ENCODE measurements at regions not wholly inside any gene's neighbourhood (a gene's known extent, or its start where the extent isn't known, plus 50 kb on each side); places are given as distances from the start of the nearest gene placed in this dataset.

DNA sequence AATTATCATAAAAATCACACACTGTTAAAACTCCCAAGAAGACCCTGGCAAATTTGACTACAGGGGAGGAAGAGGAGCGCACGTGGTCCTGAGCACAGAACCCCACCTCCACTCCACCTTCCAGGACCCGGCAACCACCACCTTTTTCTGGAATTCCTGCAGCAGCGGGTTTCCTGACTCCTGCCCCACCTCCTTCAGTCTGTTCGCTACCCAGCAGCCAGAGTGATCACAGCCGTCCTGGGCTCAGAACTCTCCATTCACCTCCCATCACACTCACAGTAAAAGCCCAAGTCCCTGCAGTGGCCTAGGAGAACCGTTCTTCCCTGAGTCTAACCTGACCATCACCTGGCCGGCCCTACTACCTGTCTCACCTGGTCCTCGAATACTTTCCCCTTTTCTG lies 107.4 kb upstream of the FAM204A start:
- H3K9me2 ChIP-seq (replicated peaks; ENCODE audit: insufficient read depth, low read length): no peaks in the 10 kb centered on the region
- no peak overlapping the region for H3K27ac ChIP-seq (ENCODE audit: low read depth, low read length)
- TF ChIP-seq, protein P1, sequence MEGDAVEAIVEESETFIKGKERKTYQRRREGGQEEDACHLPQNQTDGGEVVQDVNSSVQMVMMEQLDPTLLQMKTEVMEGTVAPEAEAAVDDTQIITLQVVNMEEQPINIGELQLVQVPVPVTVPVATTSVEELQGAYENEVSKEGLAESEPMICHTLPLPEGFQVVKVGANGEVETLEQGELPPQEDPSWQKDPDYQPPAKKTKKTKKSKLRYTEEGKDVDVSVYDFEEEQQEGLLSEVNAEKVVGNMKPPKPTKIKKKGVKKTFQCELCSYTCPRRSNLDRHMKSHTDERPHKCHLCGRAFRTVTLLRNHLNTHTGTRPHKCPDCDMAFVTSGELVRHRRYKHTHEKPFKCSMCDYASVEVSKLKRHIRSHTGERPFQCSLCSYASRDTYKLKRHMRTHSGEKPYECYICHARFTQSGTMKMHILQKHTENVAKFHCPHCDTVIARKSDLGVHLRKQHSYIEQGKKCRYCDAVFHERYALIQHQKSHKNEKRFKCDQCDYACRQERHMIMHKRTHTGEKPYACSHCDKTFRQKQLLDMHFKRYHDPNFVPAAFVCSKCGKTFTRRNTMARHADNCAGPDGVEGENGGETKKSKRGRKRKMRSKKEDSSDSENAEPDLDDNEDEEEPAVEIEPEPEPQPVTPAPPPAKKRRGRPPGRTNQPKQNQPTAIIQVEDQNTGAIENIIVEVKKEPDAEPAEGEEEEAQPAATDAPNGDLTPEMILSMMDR (IDR thresholded peaks at IDR 0.05; ENCODE audit: insufficient read depth, low read length, poor library complexity, severe bottlenecking): no peak
- no peak for TF ChIP-seq EZH2phosphoT487 (conservative IDR thresholded peaks at IDR 0.05; ENCODE audit: low read length)
- no peaks in the 10 kb centered on the region for H3K9me3 ChIP-seq (ENCODE audit: insufficient read depth, low read length)
- no peaks in the 10 kb centered on the region for H3K79me2 ChIP-seq (ENCODE audit: insufficient read depth, low read length)
- H2AFZ ChIP-seq (ENCODE audit: low read depth, low read length, severe bottlenecking): no peak overlapping the region
- no peaks in the 10 kb centered on the region for H3F3A ChIP-seq (ENCODE audit: insufficient read depth)
- no peaks in the 10 kb centered on the region for H3K36me3 ChIP-seq (ENCODE audit: low read length)
- H3K4me3 ChIP-seq (ENCODE audit: insufficient read depth, low read length, poor library complexity, severe bottlenecking): no peak overlapping the region
- H4K20me1 ChIP-seq (ENCODE audit: low read depth, low read length): no peaks in the 10 kb centered on the region
- no peaks in the 10 kb centered on the region for H3K27me3 ChIP-seq (ENCODE audit: low read length)
- H3K4me2 ChIP-seq (ENCODE audit: low read depth, low read length, poor library complexity, severe bottlenecking): no peak overlapping the region
- no peak overlapping the region for H3K9ac ChIP-seq (ENCODE audit: low read length)

GRCh38 chr10:118448744-118449143 lies 106.6 kb upstream of the FAM204A start:
- no peaks in the 10 kb centered on the region for H3K9me3 ChIP-seq (ENCODE audit: insufficient read depth, low read length)
- no peaks in the 10 kb centered on the region for H3F3A ChIP-seq (ENCODE audit: insufficient read depth)
- no peaks in the 10 kb centered on the region for H3K9me2 ChIP-seq (replicated peaks; ENCODE audit: insufficient read depth, low read length)
- no peak overlapping the region for H2AFZ ChIP-seq (ENCODE audit: low read depth, low read length, severe bottlenecking)
- H3K27ac ChIP-seq (ENCODE audit: low read depth, low read length): no peak overlapping the region
- H3K79me2 ChIP-seq (ENCODE audit: insufficient read depth, low read length): no peaks in the 10 kb centered on the region
- no peak overlapping the region for H3K9ac ChIP-seq (ENCODE audit: low read length)
- H3K36me3 ChIP-seq (ENCODE audit: low read length): no peaks in the 10 kb centered on the region
- H3K4me3 ChIP-seq (ENCODE audit: insufficient read depth, low read length, poor library complexity, severe bottlenecking): no peak overlapping the region
- no peaks in the 10 kb centered on the region for H4K20me1 ChIP-seq (ENCODE audit: low read depth, low read length)
- TF ChIP-seq EZH2phosphoT487 (conservative IDR thresholded peaks at IDR 0.05; ENCODE audit: low read length): no peak
- TF ChIP-seq, protein P1 (IDR thresholded peaks at IDR 0.05; ENCODE audit: insufficient read depth, low read length, poor library complexity, severe bottlenecking): no peak
- H3K27me3 ChIP-seq (ENCODE audit: low read length): no peaks in the 10 kb centered on the region
- H3K4me2 ChIP-seq (ENCODE audit: low read depth, low read length, poor library complexity, severe bottlenecking): no peak overlapping the region

DNA sequence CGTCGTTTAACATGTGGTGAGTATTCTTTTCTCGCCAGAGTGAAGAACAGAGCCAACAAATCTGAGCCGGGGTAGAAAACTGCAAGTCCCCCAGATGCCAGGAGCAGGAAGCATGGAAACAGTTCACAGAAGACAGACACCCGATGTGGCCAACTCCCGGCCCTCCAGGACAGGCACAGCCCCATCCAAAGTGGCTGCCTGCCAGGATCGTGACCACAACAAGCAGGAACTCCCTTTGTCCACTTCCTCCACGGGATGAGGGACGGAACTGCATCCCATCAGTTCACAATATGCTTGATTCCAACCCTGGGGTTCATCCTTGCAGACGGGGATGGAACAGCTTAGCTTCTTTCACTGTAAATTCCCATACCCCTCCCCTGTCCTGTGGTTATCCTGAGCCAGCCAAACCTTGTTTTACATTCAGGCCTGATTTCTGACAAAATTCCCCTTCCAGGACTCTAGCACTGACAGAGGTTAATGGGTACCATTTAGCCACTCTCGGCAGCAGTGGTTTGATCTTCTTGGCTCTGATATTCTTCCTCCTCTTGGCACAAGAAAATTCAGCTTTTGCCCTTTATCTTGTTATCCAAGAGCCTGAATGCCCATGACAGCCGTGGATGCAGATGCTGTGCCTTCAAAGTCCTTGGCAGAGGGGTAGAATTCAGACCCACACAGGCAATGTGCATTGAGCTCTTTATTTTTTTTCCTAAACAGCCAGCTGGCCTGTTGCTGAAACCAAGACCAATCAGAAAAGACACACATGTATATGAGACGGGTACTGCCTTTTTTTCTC lies 105.5 kb upstream of the FAM204A start:
- no peak overlapping the region for H2AFZ ChIP-seq (ENCODE audit: low read depth, low read length, severe bottlenecking)
- TF ChIP-seq EZH2phosphoT487 (conservative IDR thresholded peaks at IDR 0.05; ENCODE audit: low read length): no peak
- TF ChIP-seq, protein P1 (IDR thresholded peaks at IDR 0.05; ENCODE audit: insufficient read depth, low read length, poor library complexity, severe bottlenecking): no peak
- H3K27me3 ChIP-seq (ENCODE audit: low read length): no peaks in the 10 kb centered on the region
- H3K4me2 ChIP-seq (ENCODE audit: low read depth, low read length, poor library complexity, severe bottlenecking): no peak overlapping the region
- H3F3A ChIP-seq (ENCODE audit: insufficient read depth): no peaks in the 10 kb centered on the region
- H3K9me3 ChIP-seq (ENCODE audit: insufficient read depth, low read length): no peaks in the 10 kb centered on the region
- no peaks in the 10 kb centered on the region for H3K9me2 ChIP-seq (replicated peaks; ENCODE audit: insufficient read depth, low read length)
- no peaks in the 10 kb centered on the region for H4K20me1 ChIP-seq (ENCODE audit: low read depth, low read length)
- H3K4me3 ChIP-seq (ENCODE audit: insufficient read depth, low read length, poor library complexity, severe bottlenecking): no peak overlapping the region
- H3K79me2 ChIP-seq (ENCODE audit: insufficient read depth, low read length): no peaks in the 10 kb centered on the region
- no peak overlapping the region for H3K27ac ChIP-seq (ENCODE audit: low read depth, low read length)
- H3K36me3 ChIP-seq (ENCODE audit: low read length): no peaks in the 10 kb centered on the region
- H3K9ac ChIP-seq (ENCODE audit: low read length): no peak overlapping the region
